Lung (tissue), 11 donors: ENCODE measurements at regions not wholly inside any gene's neighbourhood (a gene's known extent, or its start where the extent isn't known, plus 50 kb on each side); places are given as distances from the start of the nearest gene placed in this dataset.

Experiments
- ATAC-seq: fragments of 200-7000 bp; cut with Tn5 transposase; one replicate; pipeline ENCODE4 v1.9.1; 2020; ENCODE audit warnings: moderate number of reproducible peaks; ENCODE audit not compliant: insufficient read depth, low FRiP score
- DNase-seq, 3 donors: peaks; one replicate each; pipeline ENCODE4 v3.0.0-alpha.2; 2013 to 2017
- H3K27ac ChIP-seq, 2 donors: one replicate each; pipeline ENCODE4 v1.5.1; 2013; ENCODE audit warnings: mild to moderate bottlenecking in 2 of 2, moderate library complexity in 2 of 2, control low read depth in 1 of 2, inconsistent platforms in 1 of 2, low read depth in 1 of 2, low read length in 1 of 2
- H3K27me3 ChIP-seq, 3 donors: one replicate each; pipeline ENCODE4 v1.5.1; 2013; ENCODE audit warnings: low read length in 2 of 3; ENCODE audit not compliant: control insufficient read depth in 3 of 3, insufficient read depth in 3 of 3
- H3K36me3 ChIP-seq, 4 donors: one replicate each; pipeline ENCODE4 v1.5.1; 2013; ENCODE audit warnings: low read length in 4 of 4, mild to moderate bottlenecking in 1 of 4, moderate library complexity in 1 of 4; ENCODE audit not compliant: control insufficient read depth in 4 of 4, insufficient read depth in 4 of 4
- H3K4me1 ChIP-seq, 5 donors: one replicate each; pipeline ENCODE4 v1.5.1; 2013; ENCODE audit warnings: low read length in 5 of 5, mild to moderate bottlenecking in 2 of 5, moderate library complexity in 1 of 5; ENCODE audit not compliant: control insufficient read depth in 5 of 5, insufficient read depth in 5 of 5
- H3K4me3 ChIP-seq: one replicate; pipeline ENCODE4 v1.5.1; 2013; ENCODE audit warnings: mild to moderate bottlenecking, control low read depth, moderate library complexity
- H3K9ac ChIP-seq, 2 donors: one replicate each; pipeline ENCODE4 v1.5.1; 2013; ENCODE audit warnings: low read length in 2 of 2, control low read depth in 1 of 2; ENCODE audit not compliant: insufficient read depth in 1 of 2
- H3K9me3 ChIP-seq, 4 donors: one replicate each; pipeline ENCODE4 v1.5.1; 2013; ENCODE audit warnings: low read length in 3 of 4, mild to moderate bottlenecking in 1 of 4, moderate library complexity in 1 of 4; ENCODE audit not compliant: control insufficient read depth in 4 of 4, insufficient read depth in 3 of 4
- WGBS, 2 donors: extraction: QIAGEN DNeasy Blood & Tissue Kit; methylation state at CpG; one replicate each; pipeline ENCODE4 v1.1.7; 2013; 5-methylcytosine and 5-hydroxymethylcytosine counted together
- TF ChIP-seq, protein P1 (sequence below): IDR thresholded peaks from 2 replicates; pipeline ENCODE4 v1.5.1; 2012; ENCODE audit warnings: mild to moderate bottlenecking; ENCODE audit errors: control extremely low read depth, extremely low read depth
- donor health status: control.
- donor health status: control.
- donor health status: Bipolar disorder and iron deficiency.
- donor health status: healthy.
- donor health status: DM: yes; HTN: yes; CAD: no.

DNA sequence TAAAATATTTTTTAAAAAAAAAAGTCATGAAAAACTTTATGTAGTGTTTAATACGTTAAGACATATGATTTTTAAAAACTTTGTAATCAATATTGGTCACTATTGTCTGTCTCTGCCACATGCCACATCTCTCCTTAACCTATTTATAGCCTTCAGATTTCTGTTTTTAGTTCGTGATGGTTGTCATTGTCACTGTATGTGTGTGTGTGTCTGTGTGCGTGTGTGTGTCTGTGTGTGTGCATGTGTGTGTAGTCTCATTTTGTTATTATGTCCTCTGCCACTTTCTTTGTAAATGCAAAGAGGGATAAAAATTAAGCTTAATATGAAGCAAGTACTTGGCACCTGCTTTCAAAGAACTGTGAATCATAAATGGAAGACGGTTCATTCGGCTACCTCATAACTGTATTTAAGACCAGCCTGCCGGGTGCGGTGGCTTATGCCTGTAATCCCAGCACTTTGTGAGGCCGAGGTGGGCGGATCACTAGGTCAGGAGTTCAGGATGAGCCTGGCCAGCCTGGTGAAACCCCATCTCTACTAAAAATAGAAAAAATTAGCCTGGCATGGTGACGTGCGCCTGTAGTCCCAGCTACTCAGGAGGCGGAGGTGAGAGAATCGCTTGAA is 354.0 kb downstream of the ARL4A start:
- H3K4me1 ChIP-seq = no peaks in the 10 kb centered on the region
- H3K9me3 ChIP-seq = no peaks in the 10 kb centered on the region
- no peak overlapping the region for H3K4me3 ChIP-seq
- H3K36me3 ChIP-seq = no peaks in the 10 kb centered on the region
- DNase-seq (no peak), ATAC-seq (no peak)
- no peaks in the 10 kb centered on the region for H3K27me3 ChIP-seq
- H3K27ac ChIP-seq = no peak overlapping the region
- no peak overlapping the region for H3K9ac ChIP-seq
- TF ChIP-seq, protein P1, sequence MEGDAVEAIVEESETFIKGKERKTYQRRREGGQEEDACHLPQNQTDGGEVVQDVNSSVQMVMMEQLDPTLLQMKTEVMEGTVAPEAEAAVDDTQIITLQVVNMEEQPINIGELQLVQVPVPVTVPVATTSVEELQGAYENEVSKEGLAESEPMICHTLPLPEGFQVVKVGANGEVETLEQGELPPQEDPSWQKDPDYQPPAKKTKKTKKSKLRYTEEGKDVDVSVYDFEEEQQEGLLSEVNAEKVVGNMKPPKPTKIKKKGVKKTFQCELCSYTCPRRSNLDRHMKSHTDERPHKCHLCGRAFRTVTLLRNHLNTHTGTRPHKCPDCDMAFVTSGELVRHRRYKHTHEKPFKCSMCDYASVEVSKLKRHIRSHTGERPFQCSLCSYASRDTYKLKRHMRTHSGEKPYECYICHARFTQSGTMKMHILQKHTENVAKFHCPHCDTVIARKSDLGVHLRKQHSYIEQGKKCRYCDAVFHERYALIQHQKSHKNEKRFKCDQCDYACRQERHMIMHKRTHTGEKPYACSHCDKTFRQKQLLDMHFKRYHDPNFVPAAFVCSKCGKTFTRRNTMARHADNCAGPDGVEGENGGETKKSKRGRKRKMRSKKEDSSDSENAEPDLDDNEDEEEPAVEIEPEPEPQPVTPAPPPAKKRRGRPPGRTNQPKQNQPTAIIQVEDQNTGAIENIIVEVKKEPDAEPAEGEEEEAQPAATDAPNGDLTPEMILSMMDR = no peak
- 92 to 94% methylated on average over 13 of the region's 13 CpGs for WGBS, 2 donors

DNA sequence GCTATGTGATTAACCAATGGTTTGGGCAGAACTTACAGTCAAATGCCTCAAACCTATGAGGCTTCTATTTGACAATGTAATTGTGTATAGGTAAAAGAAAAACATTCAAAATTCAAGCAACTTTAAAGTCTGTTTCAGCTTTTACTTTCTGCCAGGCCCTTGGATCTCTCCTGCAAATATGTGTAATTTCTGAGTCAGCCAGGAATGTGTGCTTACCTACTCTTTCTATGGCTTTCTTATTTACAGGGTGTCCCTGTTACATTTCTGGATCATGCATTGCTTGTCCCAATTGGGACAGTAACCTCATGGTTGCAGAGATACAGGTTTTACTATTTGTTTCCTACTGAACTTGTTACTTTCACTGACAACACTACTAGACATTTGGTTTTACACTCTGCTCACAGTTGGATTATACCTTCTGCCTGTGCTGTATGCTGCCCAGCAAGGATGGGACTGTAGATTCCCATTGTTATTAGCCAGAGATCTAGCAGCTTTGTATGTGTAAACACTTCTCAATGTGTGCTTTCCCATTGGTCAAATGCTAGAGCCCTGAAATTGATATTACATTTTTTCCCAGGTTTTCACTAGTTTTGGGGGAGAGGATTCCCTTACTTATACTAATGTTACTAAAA is 355.3 kb downstream of the ARL4A start:
- TF ChIP-seq, protein P1 = no peak
- H3K27me3 ChIP-seq = no peaks in the 10 kb centered on the region
- no peaks in the 10 kb centered on the region for H3K9me3 ChIP-seq
- no peak overlapping the region for H3K27ac ChIP-seq
- no peak overlapping the region for H3K9ac ChIP-seq
- ATAC-seq (no peak), DNase-seq (no peak)
- no peak overlapping the region for H3K4me3 ChIP-seq
- H3K4me1 ChIP-seq = no peaks in the 10 kb centered on the region
- no peaks in the 10 kb centered on the region for H3K36me3 ChIP-seq

DNA sequence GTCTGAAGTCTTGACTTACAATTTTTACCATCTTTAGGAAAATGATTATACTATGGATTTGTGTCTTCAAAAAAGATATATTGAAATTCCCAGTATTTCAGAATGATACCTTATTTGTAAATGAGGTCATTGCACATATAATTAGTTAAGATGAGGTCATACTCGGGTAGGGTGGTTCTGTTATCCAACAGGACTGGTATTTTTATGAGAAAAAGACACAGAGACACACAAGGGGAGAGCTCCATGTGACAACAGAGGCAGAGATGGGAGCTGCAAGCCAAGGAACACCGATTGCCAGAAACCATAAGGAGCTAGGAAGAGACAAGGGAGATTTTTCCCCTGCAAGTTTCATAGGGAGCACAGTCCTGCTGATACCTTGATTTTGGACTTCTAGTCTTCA is 356.9 kb downstream of the ARL4A start:
- H3K36me3 ChIP-seq = no peaks in the 10 kb centered on the region
- no peaks in the 10 kb centered on the region for H3K27me3 ChIP-seq
- ATAC-seq (no peak), DNase-seq (no peak)
- H3K9me3 ChIP-seq = no peaks in the 10 kb centered on the region
- H3K4me3 ChIP-seq = no peak overlapping the region
- WGBS, 2 donors = 61 to 76% methylated on average over 2 of the region's 2 CpGs
- H3K4me1 ChIP-seq = no peaks in the 10 kb centered on the region
- H3K9ac ChIP-seq = no peak overlapping the region
- no peak overlapping the region for H3K27ac ChIP-seq
- TF ChIP-seq, protein P1 = no peak

DNA sequence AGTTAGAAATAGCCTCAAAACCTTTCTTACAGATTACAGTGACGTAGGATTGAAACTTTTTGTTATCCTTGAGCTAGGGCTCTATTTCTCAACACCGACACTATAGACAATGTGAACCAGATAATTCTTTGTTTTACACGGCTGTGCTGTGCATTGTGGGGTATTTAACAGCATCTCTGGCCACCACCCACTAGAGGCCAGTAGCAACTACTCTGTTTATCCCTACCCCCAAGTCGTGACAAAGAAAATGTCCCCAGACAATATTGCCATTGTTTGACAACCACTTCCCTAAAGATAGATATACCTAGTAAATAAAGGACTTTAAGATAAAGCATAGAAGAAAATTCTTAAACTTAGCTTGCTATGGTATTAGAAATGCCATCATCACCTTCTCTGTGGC is 359.6 kb downstream of the ARL4A start:
- no peaks in the 10 kb centered on the region for H3K9me3 ChIP-seq
- WGBS, 2 donors = 83 to 88% methylated on average over 4 of the region's 4 CpGs

More for the DNA sequence above, 359.6 kb downstream of the ARL4A start:
- no peaks in the 10 kb centered on the region for H3K27me3 ChIP-seq
- no peak overlapping the region for H3K9ac ChIP-seq
- no peak overlapping the region for H3K27ac ChIP-seq
- no peaks in the 10 kb centered on the region for H3K4me1 ChIP-seq
- DNase-seq (no peak), ATAC-seq (no peak)
- H3K4me3 ChIP-seq = no peak overlapping the region
- TF ChIP-seq, protein P1 = no peak
- no peaks in the 10 kb centered on the region for H3K36me3 ChIP-seq
